Upper lobe of left lung (tissue), 6 donors: ENCODE measurements at regions not wholly inside any gene's neighbourhood (a gene's known extent, or its start where the extent isn't known, plus 50 kb on each side); places are given as distances from the start of the nearest gene placed in this dataset.
A peak's percentile ranks its signal among the peaks of the same experiment; 100 is the strongest.
"Not testable (repeated sequence)": the region's sequence is repeated elsewhere in the genome, so short reads cannot be mapped to it uniquely, and the experiment has no call there.

ENCODE experiments used
- ATAC-seq, 2 donors: fragments of 200-7000 bp; cut with Tn5 transposase; one replicate each; pipeline ENCODE4 v1.9.1; 2022; ENCODE audit warnings: mild to moderate bottlenecking in 2 of 2, moderate library complexity in 2 of 2; ENCODE audit not compliant: low FRiP score in 2 of 2
- DNase-seq, 2 donors: peaks; one replicate each; pipeline ENCODE4 v3.0.0-alpha.2; 2019 to 2020
- H3K27ac ChIP-seq, 4 donors: fragments of 200-600 bp; sonication (generic); one replicate each; pipeline ENCODE4 v1.5.1; 2016 to 2019
- H3K27me3 ChIP-seq, 4 donors: fragments of 200-600 bp; sonication (generic); one replicate each; pipeline ENCODE4 v1.5.1; 2017 to 2019
- H3K36me3 ChIP-seq, 4 donors: fragments of 200-600 bp; sonication (generic); one replicate each; pipeline ENCODE4 v1.5.1; 2016 to 2019
- H3K4me1 ChIP-seq, 4 donors: fragments of 200-600 bp; sonication (generic); one replicate each; pipeline ENCODE4 v1.5.1; 2018 to 2019
- H3K4me3 ChIP-seq, 4 donors: fragments of 200-600 bp; sonication (generic); one replicate each; pipeline ENCODE4 v1.5.1; 2017 to 2019; ENCODE audit warnings: mild to moderate bottlenecking in 2 of 4, moderate library complexity in 1 of 4
- H3K9me3 ChIP-seq, 4 donors: fragments of 200-600 bp; sonication (generic); one replicate each; pipeline ENCODE4 v1.5.1; 2018 to 2019
- CTCF ChIP-seq, 6 experiments: fragments of 450-650 bp in 4 of 6; fragments of 200-600 bp in 2 of 6; sonication (generic) in 2 of 6; IDR thresholded peaks; one replicate each; pipeline ENCODE4 v1.5.1; 2016 to 2019; ENCODE audit warnings: antibody characterized with exemption in 6 of 6
- EP300 ChIP-seq, 4 donors: sonication (generic); formaldehyde crosslinking; IDR thresholded peaks; one replicate each; pipeline ENCODE4 v1.5.1; 2017; ENCODE audit warnings: antibody characterized with exemption in 4 of 4, control low read depth in 2 of 4
- POLR2A ChIP-seq, 4 donors: fragments of 450-650 bp; IDR thresholded peaks; one replicate each; pipeline ENCODE4 v1.5.1; 2016 to 2017; ENCODE audit warnings: antibody characterized with exemption in 4 of 4, mild to moderate bottlenecking in 2 of 4
- POLR2AphosphoS5 ChIP-seq, 2 donors: sonication (generic); formaldehyde crosslinking; IDR thresholded peaks; one replicate each; pipeline ENCODE4 v1.5.1; 2017; ENCODE audit warnings: antibody characterized with exemption in 2 of 2
- WGBS, 2 donors: methylation state at CpG; one replicate each; pipeline ENCODE4 v1.1.5; 2017 to 2018; 5-methylcytosine and 5-hydroxymethylcytosine counted together
- donor health status: DM: no; HTN: no; CAD: no; lungs with moderate emphysema.
- donor health status: DM: no; HTN: yes; CAD: no; lungs with severe emphysema.

GRCh38 chr14:105689722-105690121 lies 163.3 kb downstream of the TMEM121 start:
- TF ChIP-seq EP300 (IDR thresholded peaks at IDR 0.05) (no peak), POLR2AphosphoS5 (IDR thresholded peaks at IDR 0.05) (no peak), CTCF (IDR thresholded peaks at IDR 0.05) (no peak), POLR2A (IDR thresholded peaks at IDR 0.05) (no peak)
- Histone ChIP-seq H3K36me3 (no peaks in the 10 kb centered on the region), H3K27me3 (no peaks in the 10 kb centered on the region), H3K4me3 (no peak overlapping the region), H3K9me3 (no peaks in the 10 kb centered on the region), H3K4me1 (no peaks in the 10 kb centered on the region), H3K27ac (no peak overlapping the region)
- ATAC-seq (no peak), DNase-seq (no peak)
- WGBS, 2 donors, result 100% methylated on average over 1 of the region's 1 CpG

GRCh38 chr14:105690671-105691070 lies 164.3 kb downstream of the TMEM121 start:
- Histone ChIP-seq H3K27ac (no peak overlapping the region), H3K9me3 (no peaks in the 10 kb centered on the region), H3K27me3 (no peaks in the 10 kb centered on the region), H3K36me3 (no peaks in the 10 kb centered on the region), H3K4me3 (no peak overlapping the region), H3K4me1 (no peaks in the 10 kb centered on the region)
- no peak for TF ChIP-seq POLR2AphosphoS5 (IDR thresholded peaks at IDR 0.05)
- TF ChIP-seq EP300 (IDR thresholded peaks at IDR 0.05), result no peak
- no peak for TF ChIP-seq CTCF (IDR thresholded peaks at IDR 0.05)
- no peak for TF ChIP-seq POLR2A (IDR thresholded peaks at IDR 0.05)
- no peak for DNase-seq
- 81 to 96% methylated on average over 3 of the region's 3 CpGs for WGBS, 2 donors
- ATAC-seq, result no peak

GRCh38 chr14:105691321-105692109 lies 165.1 kb downstream of the TMEM121 start:
- peak in 1 of 2 donors; percentile 8 for ATAC-seq
- not testable (repeated sequence) for H3K4me3 ChIP-seq, H3K9me3 ChIP-seq, H3K36me3 ChIP-seq, H3K27ac ChIP-seq, H3K4me1 ChIP-seq, H3K27me3 ChIP-seq
- 87 to 91% methylated on average over 7 to 23 of the region's 25 CpGs for WGBS, 2 donors
- DNase-seq, result peak in 1 of 2 donors; percentile 68

- ATAC-seq, result peak in 1 of 2 donors; percentile 1
- WGBS, 2 donors, result 80% methylated on average over 1 of the region's 19 CpGs; no CpG with 5 or more reads in 1 of the 2 donors
- H3K9me3 ChIP-seq, H3K36me3 ChIP-seq, H3K27me3 ChIP-seq, H3K27ac ChIP-seq, DNase-seq, H3K4me3 ChIP-seq, H3K4me1 ChIP-seq: not testable (repeated sequence)
Observed at GRCh38 chr14:105692110-105692685, 165.8 kb downstream of the TMEM121 start.

- WGBS, 2 donors, result 82 to 86% methylated on average over 2 of the region's 2 CpGs
- TF ChIP-seq CTCF (IDR thresholded peaks at IDR 0.05), result no peak
- TF ChIP-seq POLR2AphosphoS5 (IDR thresholded peaks at IDR 0.05), result no peak
- TF ChIP-seq EP300 (IDR thresholded peaks at IDR 0.05), result no peak
- no peak for TF ChIP-seq POLR2A (IDR thresholded peaks at IDR 0.05)
- no peaks in the 10 kb centered on the region for H3K36me3 ChIP-seq
- no peaks in the 10 kb centered on the region for H3K9me3 ChIP-seq
- DNase-seq (no peak), ATAC-seq (no peak)
- H3K27me3 ChIP-seq, result no peaks in the 10 kb centered on the region
- no peak overlapping the region for H3K27ac ChIP-seq
- H3K4me3 ChIP-seq, result no peak overlapping the region
- H3K4me1 ChIP-seq, result no peaks in the 10 kb centered on the region
Observed at GRCh38 chr14:105694961-105695360, 168.6 kb downstream of the TMEM121 start.

- H3K36me3 ChIP-seq, ATAC-seq: not testable (repeated sequence)
Observed at GRCh38 chr14:105696388-105696787, 170.0 kb downstream of the TMEM121 start.

GRCh38 chr14:105697414-105697813 lies 171.0 kb downstream of the TMEM121 start:
- H3K27ac ChIP-seq, ATAC-seq, H3K27me3 ChIP-seq, H3K4me1 ChIP-seq, H3K4me3 ChIP-seq, H3K9me3 ChIP-seq, H3K36me3 ChIP-seq: not testable (repeated sequence)
- WGBS, 2 donors, result 92 to 96% methylated on average over 5 to 15 of the region's 22 CpGs
- DNase-seq, result peak in 1 of 2 donors; percentile 82

More at GRCh38 chr14:105696388-105696787, 170.0 kb downstream of the TMEM121 start:
- not testable (repeated sequence) for H3K4me3 ChIP-seq, H3K27ac ChIP-seq, H3K4me1 ChIP-seq, H3K27me3 ChIP-seq, DNase-seq, H3K9me3 ChIP-seq
- no CpG with 5 or more reads among the region's 11 CpGs for WGBS, 2 donors

GRCh38 chr14:105697955-105698354 lies 171.6 kb downstream of the TMEM121 start:
- not testable (repeated sequence) for H3K4me1 ChIP-seq, H3K27me3 ChIP-seq, H3K36me3 ChIP-seq, H3K4me3 ChIP-seq, ATAC-seq, H3K9me3 ChIP-seq, DNase-seq, H3K27ac ChIP-seq
- WGBS, 2 donors, result 78 to 80% methylated on average over 4 to 5 of the region's 5 CpGs

GRCh38 chr14:105698940-105699556 lies 172.7 kb downstream of the TMEM121 start:
- not testable (repeated sequence) for H3K36me3 ChIP-seq, H3K27ac ChIP-seq, H3K4me3 ChIP-seq, H3K27me3 ChIP-seq, H3K9me3 ChIP-seq, DNase-seq, H3K4me1 ChIP-seq
- ATAC-seq, result peak; percentile 36 to 68
- WGBS, 2 donors, result 84% methylated on average over 13 of the region's 27 CpGs; no CpG with 5 or more reads in 1 of the 2 donors
